Panc1 (cell line): ENCODE measurements at regions not wholly inside any gene's neighbourhood (a gene's known extent, or its start where the extent isn't known, plus 50 kb on each side); places are given as distances from the start of the nearest gene placed in this dataset.

ENCODE experiments used
- ATAC-seq: fragments of 200-7000 bp; cut with Tn5 transposase; 2 replicates; pipeline ENCODE4 v1.9.1; 2020; ENCODE audit warnings: mild to moderate bottlenecking, moderate library complexity
- BruUV-seq: library from RNA; stranded (reverse); fragments of 400-500 nt; replicated peaks from 2 replicates; lab custom pipeline; 2021; lab: Mats Ljungman, UMichigan
- CTCF ChIA-PET: fragments of 300-600 bp; sonication (Branson Sonifier 250); formaldehyde crosslinking; loops from one replicate; lab custom pipeline; 2022; ENCODE audit warnings: antibody characterized with exemption; lab: Charles Lee
- POLR2A ChIA-PET: fragments of 300-600 bp; sonication (Branson Sonifier 250); formaldehyde crosslinking; loops from one replicate; lab custom pipeline; 2022; ENCODE audit warnings: antibody characterized with exemption; lab: Charles Lee
- DNase-seq: peaks from one replicate; pipeline ENCODE4 v3.0.0-alpha.2; 2010; ENCODE audit warnings: low read depth, low spot score
- H3K27ac ChIP-seq: 2 replicates; pipeline ENCODE4 v1.5.1; 2011; ENCODE audit warnings: mild to moderate bottlenecking, low read length, inconsistent platforms
- H3K27me3 ChIP-seq: fragments of 200-500 bp; sonication (Bioruptor generic); 2 replicates; pipeline ENCODE4 v1.6.0; 2014; ENCODE audit warnings: low read length, inconsistent platforms; ENCODE audit not compliant: control insufficient read depth, insufficient read depth
- H3K36me3 ChIP-seq: fragments of 200-500 bp; sonication (Bioruptor generic); 2 replicates; pipeline ENCODE4 v1.5.1; 2014; ENCODE audit warnings: inconsistent platforms, mild to moderate bottlenecking, low read length, moderate library complexity; ENCODE audit not compliant: control insufficient read depth, insufficient read depth
- H3K4me1 ChIP-seq: 2 replicates; pipeline ENCODE4 v1.5.1; 2011; ENCODE audit warnings: inconsistent platforms, mild to moderate bottlenecking, low read length, moderate library complexity; ENCODE audit not compliant: control insufficient read depth, insufficient read depth
- H3K4me3 ChIP-seq, 2 experiments: 2 replicates each; pipeline ENCODE4 v1.5.1; 2011 to 2012; ENCODE audit warnings: low read depth in 2 of 2, low read length in 2 of 2, mild to moderate bottlenecking in 2 of 2, inconsistent platforms in 1 of 2, moderate library complexity in 1 of 2
- H3K9me3 ChIP-seq: fragments of 200-500 bp; sonication (Bioruptor generic); 2 replicates; pipeline ENCODE4 v1.5.1; 2014; ENCODE audit warnings: low read depth, mild to moderate bottlenecking, inconsistent platforms, low read length, moderate library complexity; ENCODE audit not compliant: control insufficient read depth, insufficient read depth
- CTCF ChIP-seq: fragments of 450-650 bp; IDR thresholded peaks from 2 replicates; pipeline ENCODE4 v1.5.1; 2017; ENCODE audit warnings: mild to moderate bottlenecking
- POLR2AphosphoS5 ChIP-seq: IDR thresholded peaks from 2 replicates; pipeline ENCODE4 v1.6.1; 2012; ENCODE audit warnings: mild to moderate bottlenecking, low read depth, low read length, moderate library complexity
- REST ChIP-seq, 2 experiments: IDR thresholded peaks; 2 replicates each; pipeline ENCODE4 v1.6.1; 2011 to 2012; ENCODE audit warnings: low read depth in 2 of 2, control low read depth in 1 of 2, low read length in 1 of 2, mild to moderate bottlenecking in 1 of 2, moderate library complexity in 1 of 2; ENCODE audit not compliant: insufficient read depth in 1 of 2
- SIN3A ChIP-seq: IDR thresholded peaks from 2 replicates; pipeline ENCODE4 v1.6.1; 2012; ENCODE audit warnings: low read depth, mild to moderate bottlenecking, low read length, moderate library complexity, borderline replicate concordance; ENCODE audit not compliant: insufficient read depth
- TCF7L2 ChIP-seq: IDR thresholded peaks from 2 replicates; pipeline ENCODE4 v1.6.1; 2011; ENCODE audit warnings: mild to moderate bottlenecking, low read depth, low read length, inconsistent platforms
- in situ Hi-C: cut with HindIII; loops from 2 replicates; pipeline ENCODE4 v1.10.0; 2016; ENCODE audit warnings: low sequenced_read_pairs, low pct_unique_long_range_greater_than_20kb
- intact Hi-C: fragments of 100-400 bp; cut with micrococcal nuclease; formaldehyde crosslinking; loops from one replicate; pipeline ENCODE4 v1.10.0; 2022; ENCODE audit not compliant: unreplicated experiment

GRCh38 chr12:25904442-25904841 is 54.0 kb upstream of the RASSF8 start:
- Histone ChIP-seq H3K9me3 (no peaks in the 10 kb centered on the region), H3K4me1 (no peaks in the 10 kb centered on the region), H3K36me3 (no peaks in the 10 kb centered on the region), H3K27ac (no peak overlapping the region), H3K27me3 (peaks cover 4% of the 10 kb centered on the region; the same call in 1 of the 2 replicates), H3K4me3 (no peak overlapping the region)
- no TSS peak for BruUV-seq
- TF ChIP-seq TCF7L2 = no peak
- TF ChIP-seq CTCF = no peak
- no peak for TF ChIP-seq POLR2AphosphoS5
- TF ChIP-seq SIN3A = no peak
- TF ChIP-seq REST (IDR thresholded peaks at IDR 0.05; ENCODE audit: insufficient read depth in 1 of 2, low read depth in 2 of 2, low read length in 1 of 2) = no peak
- in situ Hi-C loops = no loop called here
- no peak for DNase-seq
- ChIA-PET POLR2A (no interaction called here), CTCF (interaction anchor here (0.6 kb wide), 1 partner anchor 45 kb away, joined by 3 read pairs; no protein-coding TSS in a partner anchor)
- intact Hi-C loops = no loop called here
- 0 out of 2 replicates have a peak, but pooled peaks have one; percentile 30 for ATAC-seq

- Histone ChIP-seq H3K27ac (no peak overlapping the region), H3K9me3 (no peaks in the 10 kb centered on the region), H3K4me1 (no peaks in the 10 kb centered on the region), H3K4me3 (no peak overlapping the region), H3K27me3 (no peaks in the 10 kb centered on the region; the same call in 1 of the 2 replicates), H3K36me3 (no peaks in the 10 kb centered on the region)
- POLR2A ChIA-PET = interaction anchor here (0.6 kb wide), 1 partner anchor 23 kb away, joined by 3 read pairs; no protein-coding TSS in a partner anchor
- ATAC-seq (no peak), DNase-seq (no peak)
- CTCF ChIA-PET = no interaction called here
- BruUV-seq = no TSS peak
- in situ Hi-C loops = no loop called here
- TF ChIP-seq POLR2AphosphoS5 = no peak
- no peak for TF ChIP-seq TCF7L2
- TF ChIP-seq REST (IDR thresholded peaks at IDR 0.05; ENCODE audit: insufficient read depth in 1 of 2, low read depth in 2 of 2, low read length in 1 of 2) = no peak
- no peak; the same call in 1 of the 2 replicates for TF ChIP-seq CTCF
- no peak for TF ChIP-seq SIN3A
- intact Hi-C loops = no loop called here
Measured at GRCh38 chr12:25906651-25907340, 51.7 kb upstream of the RASSF8 start.
